ENCODE measurements at regions not wholly inside any gene's neighbourhood (a gene's known extent, or its start where the extent isn't known, plus 50 kb on each side); places are given as distances from the start of the nearest gene placed in this dataset.

DNA sequence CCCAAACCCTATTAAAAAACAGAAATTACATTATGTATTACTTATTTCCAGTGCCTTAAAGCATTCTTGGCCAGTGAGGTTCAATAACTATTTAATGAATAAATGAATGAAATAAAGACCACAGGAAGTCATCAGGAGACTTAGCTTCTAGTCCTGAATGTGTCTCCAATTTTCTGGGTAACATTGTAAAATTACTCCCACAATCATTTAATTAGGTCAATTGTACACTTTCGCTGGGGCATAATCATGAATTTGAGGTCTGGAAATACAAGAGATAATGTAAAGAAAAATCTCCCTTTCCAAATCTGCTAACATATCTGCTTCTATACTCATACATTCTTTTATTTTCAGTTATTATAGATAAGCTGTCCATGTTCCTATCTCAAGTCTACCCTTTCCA, 199.2 kb downstream of the TLR4 start:
- DNase-seq, result no peak
- Histone ChIP-seq H4K5ac (ENCODE audit: insufficient read length, low read depth, low read length) (no peak overlapping the region), H2AFZ (ENCODE audit: low read length) (no peak overlapping the region), H3K79me2 (ENCODE audit: insufficient read depth, low read length) (no peaks in the 10 kb centered on the region), H3K4ac (ENCODE audit: low read depth, low read length) (no peak overlapping the region), H3K23me2 (ENCODE audit: insufficient read length, low read depth, low read length, poor library complexity, severe bottlenecking) (no peaks in the 10 kb centered on the region), H3K9ac (ENCODE audit: extremely low read depth, insufficient read length, low read length) (no peak overlapping the region), H2BK120ac (ENCODE audit: low read depth, low read length, poor library complexity, severe bottlenecking) (no peak overlapping the region), H3K23ac (ENCODE audit: insufficient read length, low read depth, low read length) (no peak overlapping the region), H2BK5ac (ENCODE audit: insufficient read length, low read length) (no peak overlapping the region), H4K20me1 (ENCODE audit: control insufficient read depth, insufficient read depth, insufficient read length) (no peaks in the 10 kb centered on the region), H3K14ac (ENCODE audit: insufficient read depth, low read length) (no peak overlapping the region), H4K91ac (ENCODE audit: insufficient read length, low read depth, low read length) (no peak overlapping the region), H3K9me3 (ENCODE audit: control insufficient read depth, low read depth, low read length) (no peaks in the 10 kb centered on the region), H2BK15ac (ENCODE audit: low read depth, low read length) (no peak overlapping the region), H2BK20ac (ENCODE audit: low read depth, low read length, poor library complexity, severe bottlenecking) (no peak overlapping the region), H3K56ac (ENCODE audit: insufficient read length, low read depth, low read length) (no peak overlapping the region), H3K27ac (ENCODE audit: insufficient read length, low read depth, low read length) (no peak overlapping the region), H2BK12ac (ENCODE audit: insufficient read length, low read depth, low read length) (no peak overlapping the region), H3T11ph (ENCODE audit: low read length) (no peak overlapping the region), H3K27me3 (ENCODE audit: insufficient read depth, low read length) (no peaks in the 10 kb centered on the region), H3K18ac (ENCODE audit: insufficient read length, low read depth, low read length) (no peak overlapping the region), H3K79me1 (ENCODE audit: insufficient read depth, low read depth, low read length, poor library complexity, severe bottlenecking) (no peaks in the 10 kb centered on the region), H3K4me1 (ENCODE audit: insufficient read depth, low read length) (no peaks in the 10 kb centered on the region), H3K4me2 (ENCODE audit: insufficient read depth, insufficient read length, low read length) (no peak overlapping the region), H4K8ac (replicated peaks; ENCODE audit: insufficient read length, low read depth, low read length) (no peak overlapping the region), H2AK5ac (ENCODE audit: insufficient read length, low read length) (no peak overlapping the region)
- H3K4me1 Mint-ChIP-seq, result no peaks in the 10 kb centered on the region
- no peak overlapping the region for H3K4me3 Mint-ChIP-seq
- H3K27ac Mint-ChIP-seq, result no peak overlapping the region
- no peaks in the 10 kb centered on the region for H3K9me3 Mint-ChIP-seq
- no peaks in the 10 kb centered on the region for H3K36me3 Mint-ChIP-seq (ENCODE audit: insufficient read depth in 1 of 3, low read depth in 3 of 3)
- no peaks in the 10 kb centered on the region for H3K27me3 Mint-ChIP-seq (ENCODE audit: low read depth)
- TF ChIP-seq, protein P1, sequence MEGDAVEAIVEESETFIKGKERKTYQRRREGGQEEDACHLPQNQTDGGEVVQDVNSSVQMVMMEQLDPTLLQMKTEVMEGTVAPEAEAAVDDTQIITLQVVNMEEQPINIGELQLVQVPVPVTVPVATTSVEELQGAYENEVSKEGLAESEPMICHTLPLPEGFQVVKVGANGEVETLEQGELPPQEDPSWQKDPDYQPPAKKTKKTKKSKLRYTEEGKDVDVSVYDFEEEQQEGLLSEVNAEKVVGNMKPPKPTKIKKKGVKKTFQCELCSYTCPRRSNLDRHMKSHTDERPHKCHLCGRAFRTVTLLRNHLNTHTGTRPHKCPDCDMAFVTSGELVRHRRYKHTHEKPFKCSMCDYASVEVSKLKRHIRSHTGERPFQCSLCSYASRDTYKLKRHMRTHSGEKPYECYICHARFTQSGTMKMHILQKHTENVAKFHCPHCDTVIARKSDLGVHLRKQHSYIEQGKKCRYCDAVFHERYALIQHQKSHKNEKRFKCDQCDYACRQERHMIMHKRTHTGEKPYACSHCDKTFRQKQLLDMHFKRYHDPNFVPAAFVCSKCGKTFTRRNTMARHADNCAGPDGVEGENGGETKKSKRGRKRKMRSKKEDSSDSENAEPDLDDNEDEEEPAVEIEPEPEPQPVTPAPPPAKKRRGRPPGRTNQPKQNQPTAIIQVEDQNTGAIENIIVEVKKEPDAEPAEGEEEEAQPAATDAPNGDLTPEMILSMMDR (conservative IDR thresholded peaks at IDR 0.05), result no peak
- WGBS (ENCODE audit: extremely low coverage, insufficient read length, low lambda C conversion rate), result no CpG with 5 or more reads among the region's 1 CpG

Data from H9 (cell line).